HG02610 (cell line): ENCODE measurements at regions not wholly inside any gene's neighbourhood (a gene's known extent, or its start where the extent isn't known, plus 50 kb on each side); places are given as distances from the start of the nearest gene placed in this dataset.
"Not testable (repeated sequence)": the region's sequence is repeated elsewhere in the genome, so short reads cannot be mapped to it uniquely, and the experiment has no call there.

Source experiments
- ATAC-seq: cut with Tn5 transposase; IDR thresholded peaks from one replicate; pipeline ENCODE4 v1.9.1; 2021; ENCODE audit warnings: mild to moderate bottlenecking, moderate library complexity; ENCODE audit not compliant: unreplicated experiment

DNA sequence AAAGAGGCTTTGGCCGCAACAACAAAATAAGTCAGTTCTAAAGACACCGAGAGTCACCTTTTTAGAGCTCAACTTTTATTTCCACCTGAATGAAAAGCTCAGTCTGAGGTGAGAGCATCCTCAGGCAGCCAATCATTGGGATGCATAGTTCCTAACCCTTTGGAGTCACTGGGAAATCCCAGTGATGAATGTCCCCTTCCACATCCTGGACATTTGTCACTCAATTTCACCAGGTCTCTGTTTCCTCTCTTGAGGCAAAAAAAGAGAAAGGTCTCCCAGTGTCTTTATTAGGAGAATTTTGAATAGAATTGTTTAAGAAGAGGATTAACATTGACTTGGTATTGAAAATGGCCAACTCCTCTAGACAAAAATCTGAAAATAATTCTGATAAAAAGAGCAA, 137.5 kb upstream of the SPRED1 start:
- ATAC-seq = no peak

- no peak for ATAC-seq
Measured at GRCh38 chr15:38117781-38118180, 134.9 kb upstream of the SPRED1 start.

DNA sequence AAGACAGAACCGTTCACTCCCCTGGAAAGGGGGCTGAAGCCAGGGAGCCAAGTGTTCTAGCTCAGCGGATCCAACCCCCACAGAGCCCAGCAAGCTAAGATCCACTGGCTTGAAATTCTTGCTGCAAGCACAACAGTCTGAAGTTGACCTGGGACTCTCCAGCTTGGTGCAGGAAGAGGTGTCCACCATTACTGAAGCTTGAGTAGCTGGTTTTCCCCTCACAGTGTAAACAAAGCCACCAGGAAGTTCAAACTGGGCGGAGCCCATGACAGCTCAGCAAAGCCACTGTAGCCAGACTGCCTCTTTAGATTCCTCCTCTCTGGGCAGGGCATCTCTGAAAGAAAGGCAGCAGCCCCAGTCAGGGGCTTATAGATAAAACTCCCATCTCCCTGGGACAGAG, 132.8 kb upstream of the SPRED1 start:
- peak; percentile 62 for ATAC-seq

DNA sequence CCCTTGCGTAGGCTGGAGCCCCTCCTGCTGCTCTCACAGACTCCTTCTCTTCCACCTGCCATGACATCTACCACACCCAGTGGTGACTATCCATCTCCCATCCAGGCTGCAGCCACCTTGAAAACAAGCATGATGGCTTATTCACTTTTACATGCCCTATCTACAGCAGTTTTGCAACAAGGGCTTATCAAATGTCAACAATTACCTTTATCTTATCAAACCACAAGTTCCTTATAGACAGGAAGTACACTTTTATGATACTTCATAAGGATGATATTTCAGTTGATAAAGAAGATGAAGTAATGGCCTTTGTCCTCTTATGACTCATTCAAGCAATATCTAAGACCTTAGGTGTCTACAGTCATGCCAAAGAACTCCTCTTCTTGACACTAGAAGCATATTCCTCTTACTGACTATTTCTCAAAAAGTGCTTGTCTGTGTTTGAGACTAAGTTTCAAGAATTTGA, 125.3 kb upstream of the SPRED1 start:
- no peak for ATAC-seq

DNA sequence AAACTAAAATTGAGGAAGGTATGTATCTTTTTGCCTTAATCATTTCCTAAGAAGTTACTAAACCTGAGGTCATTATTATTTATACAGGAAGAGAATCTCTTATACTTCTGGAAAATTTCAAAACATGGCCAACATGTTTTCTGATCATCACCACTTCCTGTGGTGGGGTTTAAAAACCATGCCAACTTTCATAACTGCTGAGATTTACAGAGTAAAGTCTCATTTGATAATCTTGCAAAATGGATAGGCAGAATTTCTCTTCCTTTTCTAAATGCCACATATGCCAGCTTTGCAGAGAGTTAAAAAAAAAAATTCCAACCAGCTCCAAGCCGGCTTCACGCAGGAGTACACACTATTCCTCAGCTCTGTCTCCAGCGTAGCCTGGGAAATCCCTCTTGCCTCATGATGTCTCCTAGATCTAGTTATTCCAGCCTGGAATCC, 124.3 kb upstream of the SPRED1 start:
- ATAC-seq = no peak

- no peak for ATAC-seq
Measured at GRCh38 chr15:38128921-38129320, 123.7 kb upstream of the SPRED1 start.

DNA sequence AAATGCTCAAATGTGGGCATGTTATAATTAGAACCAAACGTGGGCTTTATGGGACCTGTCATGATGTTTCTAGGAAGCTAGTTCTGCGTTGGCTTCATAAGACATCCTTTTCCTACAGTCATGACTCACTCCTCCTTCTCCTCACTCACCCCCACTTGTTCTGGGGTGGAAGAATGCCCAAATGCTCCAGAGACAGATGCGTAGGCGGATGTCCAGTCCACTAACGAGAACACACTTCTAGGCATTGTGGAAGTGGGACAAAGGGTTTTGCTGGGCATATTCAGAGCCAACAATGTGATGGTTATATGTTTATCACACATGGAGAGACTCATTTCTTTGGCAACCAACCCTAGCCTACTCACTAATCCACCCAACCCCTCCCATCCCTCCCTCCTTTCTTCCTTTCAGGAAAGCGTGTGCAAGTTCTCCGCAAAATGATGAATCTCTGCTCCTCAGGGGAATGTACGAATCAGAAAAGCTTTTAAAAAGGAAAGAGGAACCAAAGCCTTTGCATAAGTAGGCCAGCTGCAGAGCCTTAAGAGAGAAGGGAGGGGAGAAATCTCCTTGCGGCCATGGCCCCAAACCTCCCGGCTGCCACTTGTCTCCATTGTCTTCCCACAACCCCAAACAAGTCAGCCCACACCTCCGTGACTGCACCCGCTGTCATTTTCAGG, 123.0 kb upstream of the SPRED1 start:
- peak; percentile 71 for ATAC-seq

GRCh38 chr15:38130205-38130567, 122.5 kb upstream of the SPRED1 start:
- peak; percentile 21 for ATAC-seq

DNA sequence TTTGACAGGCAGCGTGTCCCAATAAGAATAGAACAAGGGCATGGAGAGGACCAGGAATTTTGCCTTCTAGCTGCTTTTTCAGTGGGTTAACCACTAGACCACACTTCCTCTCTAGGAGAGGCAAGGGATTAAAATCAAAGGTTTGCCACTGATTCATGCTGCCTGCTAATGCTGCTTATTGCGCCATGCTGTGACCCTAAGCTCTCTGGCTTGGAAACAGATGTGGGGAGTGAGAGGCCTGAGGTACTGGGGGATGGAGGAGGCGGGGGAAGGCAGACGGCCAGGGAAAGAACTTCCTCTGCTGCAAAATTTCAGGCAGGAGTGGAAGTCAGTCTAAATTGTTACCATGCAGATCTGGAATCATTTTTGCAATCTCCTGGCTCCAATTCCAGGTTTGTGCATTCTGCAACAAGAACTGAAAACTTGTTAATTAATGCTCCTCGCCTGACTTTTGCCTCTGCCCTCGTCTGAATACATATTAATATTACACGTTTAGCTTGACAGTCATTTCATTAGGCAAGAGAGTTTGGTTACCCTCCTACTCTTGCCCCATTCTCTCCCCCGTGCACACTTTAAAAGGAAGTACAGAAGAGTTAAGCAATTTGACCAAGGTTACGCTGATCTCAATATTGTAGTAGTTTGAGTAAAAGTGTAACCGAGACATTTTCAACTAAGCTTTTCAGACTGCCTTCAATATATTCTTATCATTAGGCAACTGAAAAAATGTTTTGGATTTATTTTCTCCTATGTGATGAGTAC, 121.7 kb upstream of the SPRED1 start:
- ATAC-seq = peak; percentile 63

- no peak for ATAC-seq
Measured at GRCh38 chr15:38134252-38134651, 118.4 kb upstream of the SPRED1 start.

DNA sequence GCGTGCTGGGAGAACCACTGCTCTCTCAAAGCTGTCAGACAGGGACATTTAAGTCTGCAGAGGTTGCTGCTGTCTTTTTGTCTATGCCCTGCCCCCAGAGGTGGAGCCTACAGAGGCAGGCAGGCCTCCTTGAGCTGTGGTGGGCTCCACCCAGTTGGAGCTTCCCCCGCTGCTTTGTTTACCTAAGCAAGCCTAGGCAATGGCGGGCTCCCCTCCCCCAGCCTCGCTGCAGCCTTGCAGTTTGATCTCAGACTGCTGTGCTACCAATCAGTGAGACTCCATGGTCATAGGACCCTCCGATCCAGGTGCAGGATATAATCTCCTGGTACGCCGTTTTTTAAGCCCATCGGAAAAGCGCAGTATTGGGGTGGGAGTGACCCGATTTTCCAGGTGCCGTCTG, 110.4 kb upstream of the SPRED1 start:
- not testable (repeated sequence) for ATAC-seq

DNA sequence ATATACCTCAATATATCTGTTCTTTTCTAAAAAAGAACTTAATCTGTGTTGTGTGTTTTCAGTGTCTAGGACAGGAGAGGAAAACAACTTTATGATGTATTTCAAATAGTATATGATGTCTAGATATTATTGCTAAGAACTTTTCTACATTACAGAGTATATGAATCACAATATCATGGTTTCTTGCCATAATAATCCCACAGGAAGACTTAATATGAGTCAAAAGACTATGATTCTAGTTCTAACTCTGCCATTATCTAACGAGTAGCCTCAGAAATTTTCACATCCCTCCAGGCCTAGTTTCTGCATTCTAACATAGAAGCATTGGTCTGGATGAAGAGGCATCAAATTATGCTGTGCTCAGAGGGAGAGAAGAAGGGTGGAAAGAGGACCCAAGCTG, 107.7 kb upstream of the SPRED1 start:
- no peak for ATAC-seq

- ATAC-seq = no peak
Measured at GRCh38 chr15:38145651-38146111, 107.0 kb upstream of the SPRED1 start.

DNA sequence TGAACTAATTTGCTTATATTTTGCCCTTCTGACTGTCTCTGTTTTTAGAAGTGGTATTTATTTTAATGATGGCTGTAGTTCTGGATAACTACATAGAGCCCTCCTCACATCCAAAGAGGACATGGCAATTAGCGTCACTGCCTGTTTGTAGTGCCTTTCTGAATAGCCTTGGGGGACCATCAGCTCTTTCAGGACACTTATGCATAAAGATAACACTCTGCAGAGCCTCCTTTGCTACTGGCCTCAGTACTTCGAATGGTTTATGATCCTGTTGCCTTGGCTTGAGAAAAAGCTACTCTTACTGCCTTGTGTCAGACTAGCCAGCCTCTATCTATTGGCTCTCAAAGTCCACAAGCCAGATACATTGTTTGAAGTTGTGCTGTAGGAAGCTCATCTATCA, 105.4 kb upstream of the SPRED1 start:
- no peak for ATAC-seq

DNA sequence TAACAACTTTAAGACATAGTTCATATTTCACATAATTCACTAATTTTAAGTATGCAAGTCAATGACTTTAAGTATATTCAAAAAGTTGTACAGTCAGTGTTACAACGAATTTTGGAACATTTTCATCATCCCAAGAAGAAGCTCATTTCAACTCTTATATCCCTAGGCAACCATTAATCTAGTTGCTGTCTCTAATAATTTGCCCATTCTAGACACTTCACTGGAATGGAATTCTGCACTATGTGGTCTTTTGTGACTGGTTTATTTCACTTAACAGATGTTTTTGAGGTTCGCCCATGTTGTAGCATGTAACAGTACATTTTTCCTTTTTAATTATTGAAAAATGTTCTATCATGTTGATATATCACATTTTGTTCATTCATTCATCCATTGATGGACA, 104.2 kb upstream of the SPRED1 start:
- ATAC-seq = no peak

GRCh38 chr15:38149315-38149714, 103.3 kb upstream of the SPRED1 start:
- no peak for ATAC-seq

DNA sequence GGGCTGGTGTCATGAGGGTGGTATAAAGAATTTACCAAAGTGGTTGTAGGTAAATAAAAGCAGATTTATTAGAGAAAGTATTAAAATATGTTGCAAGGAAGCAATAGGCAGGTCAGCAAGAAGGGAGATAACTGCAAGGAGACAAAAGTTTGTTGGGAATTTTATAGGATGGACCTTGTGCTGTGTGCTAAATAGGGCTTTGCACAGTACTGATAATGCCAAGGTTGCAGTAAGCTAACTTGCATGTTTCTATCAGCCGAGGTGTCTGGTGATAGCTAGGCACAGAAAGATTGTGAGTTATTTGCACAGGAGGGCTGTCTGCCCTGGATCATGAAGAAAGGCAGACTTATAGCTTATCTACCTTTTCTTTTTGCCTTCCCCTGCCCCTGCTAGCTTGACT, 102.5 kb upstream of the SPRED1 start:
- no peak for ATAC-seq

DNA sequence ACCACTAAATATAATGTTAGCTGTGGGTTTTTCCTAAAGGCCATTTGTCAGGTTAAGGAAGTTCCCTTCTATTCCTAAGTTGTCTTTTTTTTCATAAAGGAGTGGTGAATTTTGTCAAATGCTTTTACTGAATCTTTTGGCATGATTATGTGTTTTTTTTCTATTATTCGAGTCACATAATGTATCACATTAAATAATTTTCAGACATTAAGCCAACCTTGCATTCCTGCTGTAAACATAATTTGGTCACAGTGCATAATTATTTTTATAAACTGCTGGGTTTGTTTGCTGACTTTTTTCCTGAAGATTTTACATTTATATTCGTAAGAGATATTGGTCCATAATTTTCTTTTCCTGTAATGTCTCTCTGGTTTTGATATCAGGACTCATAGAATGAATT, 101.8 kb upstream of the SPRED1 start:
- no peak for ATAC-seq

DNA sequence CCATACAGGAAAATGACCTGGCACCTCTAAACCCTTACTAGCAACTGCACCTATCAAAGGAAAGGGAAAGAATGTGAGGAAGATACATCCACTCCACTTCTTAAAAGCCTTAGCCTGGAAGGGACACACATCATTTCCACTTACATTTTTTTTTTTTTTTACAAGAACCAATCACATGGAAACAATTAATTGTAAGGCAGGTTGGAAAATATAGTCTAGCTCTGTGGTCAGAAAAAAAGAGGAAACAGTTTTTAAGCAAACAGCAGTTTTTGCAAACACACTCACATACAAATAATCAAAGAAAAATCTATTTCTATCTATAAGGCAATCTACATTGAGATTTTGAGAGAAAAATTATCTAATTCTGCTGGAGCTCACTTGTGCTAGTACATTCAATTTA, 98.9 kb upstream of the SPRED1 start:
- ATAC-seq = no peak

GRCh38 chr15:38154255-38154654, 98.4 kb upstream of the SPRED1 start:
- ATAC-seq = no peak

DNA sequence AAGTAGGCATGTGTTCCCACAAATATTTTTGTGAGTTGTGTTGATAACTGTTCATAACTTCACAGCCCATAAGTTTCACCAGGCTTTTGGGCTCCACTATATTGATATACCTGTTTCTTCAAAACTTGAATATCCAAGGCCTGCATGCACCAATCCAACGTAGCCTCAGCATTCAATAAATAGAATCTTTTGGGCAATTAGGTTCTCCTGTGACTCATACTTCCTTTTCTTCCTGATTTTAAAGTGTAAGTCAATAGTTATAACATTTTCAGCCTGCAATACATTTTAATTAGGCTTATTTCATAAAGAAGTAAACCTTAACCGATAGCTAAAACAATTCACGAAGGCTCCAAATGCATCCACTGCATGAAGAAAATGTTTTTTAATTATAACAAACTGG, 97.8 kb upstream of the SPRED1 start:
- ATAC-seq = no peak

- no peak for ATAC-seq
Measured at GRCh38 chr15:38163658-38164057, 89.0 kb upstream of the SPRED1 start.
